Left ventricle myocardium inferior (tissue), 1 donor: ENCODE measurements at regions not wholly inside any gene's neighbourhood (a gene's known extent, or its start where the extent isn't known, plus 50 kb on each side); places are given as distances from the start of the nearest gene placed in this dataset.

Experiments used
- DNase-seq: peaks from one replicate; pipeline ENCODE4 v3.0.0-alpha.2; 2020
- H3K27ac ChIP-seq: fragments of 200-600 bp; replicated peaks from 2 replicates; pipeline ENCODE4 v1.8.0; 2021
- H3K27me3 ChIP-seq: fragments of 200-600 bp; 2 replicates; pipeline ENCODE4 v1.8.0; 2021; ENCODE audit warnings: low read depth
- H3K36me3 ChIP-seq: fragments of 200-600 bp; 2 replicates; pipeline ENCODE4 v1.8.0; 2021
- H3K4me1 ChIP-seq: fragments of 200-600 bp; 2 replicates; pipeline ENCODE4 v1.8.0; 2021
- H3K4me3 ChIP-seq: fragments of 200-600 bp; 2 replicates; pipeline ENCODE4 v1.8.0; 2021; ENCODE audit warnings: mild to moderate bottlenecking, moderate library complexity
- H3K9me3 ChIP-seq: fragments of 200-600 bp; replicated peaks from 2 replicates; pipeline ENCODE4 v1.8.0; 2021
- intact Hi-C: fragments of 100-400 bp; cut with micrococcal nuclease; formaldehyde crosslinking; loops from one replicate; pipeline ENCODE4 v1.11.0; 2022
- TF ChIP-seq, protein P1 (sequence below): fragments of 200-600 bp; IDR thresholded peaks from 2 replicates; pipeline ENCODE4 v1.8.0; 2021; ENCODE audit warnings: antibody characterized with exemption, mild to moderate bottlenecking, borderline replicate concordance
- donor health status: DM: no; HTN: yes; CAD: no; lungs with severe emphysema.

DNA sequence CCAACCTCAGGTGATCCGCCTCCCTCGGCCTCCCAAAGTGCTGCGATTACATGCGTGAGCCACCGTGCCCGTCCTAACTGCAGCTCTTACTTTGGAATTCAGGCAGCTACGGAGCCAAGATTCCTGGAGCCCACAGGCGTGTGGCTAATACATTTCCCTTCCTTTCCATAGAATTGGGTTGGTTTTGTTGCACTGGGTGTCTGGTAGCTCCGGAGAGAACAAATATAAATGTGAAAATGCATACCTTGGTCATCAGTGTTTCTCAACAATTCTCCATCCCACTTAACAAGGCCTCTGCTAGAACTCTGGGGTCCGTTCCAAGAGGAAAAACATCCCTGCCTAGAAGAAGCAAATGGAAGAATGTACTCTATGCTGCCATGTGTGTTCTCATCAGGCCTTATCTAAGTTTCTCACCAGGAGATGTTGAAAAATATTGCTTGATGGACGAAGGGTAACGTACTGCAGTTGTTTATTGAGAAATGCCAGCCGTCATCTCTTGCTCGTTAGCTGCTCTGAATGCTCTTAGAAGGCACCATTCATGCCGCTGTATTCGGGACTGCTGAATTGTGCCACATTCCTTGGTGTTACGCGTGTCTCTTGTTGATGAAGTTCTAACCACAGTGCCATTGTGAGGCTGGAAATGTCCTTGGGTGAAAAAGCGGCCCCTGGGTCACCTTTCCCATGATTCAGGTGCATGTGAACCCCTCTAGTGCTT, 50.5 kb upstream of the CD99 start:
- Histone ChIP-seq H3K36me3 (peaks cover 23% of the 10 kb centered on the region), H3K27me3 (no peaks in the 10 kb centered on the region), H3K4me3 (no peak overlapping the region), H3K4me1 (no peaks in the 10 kb centered on the region), H3K9me3 (no peaks in the 10 kb centered on the region), H3K27ac (no peak overlapping the region)
- TF ChIP-seq, protein P1, sequence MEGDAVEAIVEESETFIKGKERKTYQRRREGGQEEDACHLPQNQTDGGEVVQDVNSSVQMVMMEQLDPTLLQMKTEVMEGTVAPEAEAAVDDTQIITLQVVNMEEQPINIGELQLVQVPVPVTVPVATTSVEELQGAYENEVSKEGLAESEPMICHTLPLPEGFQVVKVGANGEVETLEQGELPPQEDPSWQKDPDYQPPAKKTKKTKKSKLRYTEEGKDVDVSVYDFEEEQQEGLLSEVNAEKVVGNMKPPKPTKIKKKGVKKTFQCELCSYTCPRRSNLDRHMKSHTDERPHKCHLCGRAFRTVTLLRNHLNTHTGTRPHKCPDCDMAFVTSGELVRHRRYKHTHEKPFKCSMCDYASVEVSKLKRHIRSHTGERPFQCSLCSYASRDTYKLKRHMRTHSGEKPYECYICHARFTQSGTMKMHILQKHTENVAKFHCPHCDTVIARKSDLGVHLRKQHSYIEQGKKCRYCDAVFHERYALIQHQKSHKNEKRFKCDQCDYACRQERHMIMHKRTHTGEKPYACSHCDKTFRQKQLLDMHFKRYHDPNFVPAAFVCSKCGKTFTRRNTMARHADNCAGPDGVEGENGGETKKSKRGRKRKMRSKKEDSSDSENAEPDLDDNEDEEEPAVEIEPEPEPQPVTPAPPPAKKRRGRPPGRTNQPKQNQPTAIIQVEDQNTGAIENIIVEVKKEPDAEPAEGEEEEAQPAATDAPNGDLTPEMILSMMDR = no peak
- intact Hi-C loops = loop anchor here (10.0 kb wide), 1 partner anchor 174 kb away; no protein-coding TSS in a partner anchor
- DNase-seq = no peak

DNA sequence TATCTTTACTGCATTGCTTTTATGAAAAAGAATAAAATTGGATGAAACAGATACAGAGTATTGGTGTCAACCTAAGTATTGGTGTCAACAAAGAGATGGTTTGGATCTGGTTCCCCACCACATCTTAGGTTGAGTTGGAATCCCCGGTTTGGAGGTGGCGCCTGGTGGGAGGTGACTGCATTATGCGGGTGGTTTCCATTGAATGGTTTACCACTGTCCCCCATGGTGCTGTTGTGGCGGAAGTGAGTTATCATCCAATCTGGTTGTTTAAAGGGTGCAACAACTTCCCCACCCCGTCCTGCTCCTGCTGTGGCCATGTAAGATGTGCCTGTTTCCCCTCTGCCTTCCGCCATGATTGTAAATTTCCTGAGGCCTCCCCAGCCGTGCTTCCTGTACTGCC, 52.8 kb upstream of the CD99 start:
- Histone ChIP-seq H3K27me3 (no peaks in the 10 kb centered on the region), H3K36me3 (peaks cover 23% of the 10 kb centered on the region), H3K27ac (no peak overlapping the region), H3K9me3 (no peaks in the 10 kb centered on the region), H3K4me1 (no peaks in the 10 kb centered on the region), H3K4me3 (no peak overlapping the region)
- intact Hi-C loops = no loop called here
- TF ChIP-seq, protein P1 = no peak
- DNase-seq = no peak

GRCh38 chrX:2635342-2635741, 55.8 kb upstream of the CD99 start:
- intact Hi-C loops = no loop called here
- no peaks in the 10 kb centered on the region for H3K27me3 ChIP-seq
- H3K9me3 ChIP-seq = peaks cover 10% of the 10 kb centered on the region
- no peak overlapping the region for H3K4me3 ChIP-seq
- TF ChIP-seq, protein P1 = no peak
- peaks cover 13% of the 10 kb centered on the region for H3K36me3 ChIP-seq
- no peak overlapping the region for H3K27ac ChIP-seq
- no peak for DNase-seq
- H3K4me1 ChIP-seq = no peaks in the 10 kb centered on the region

GRCh38 chrX:2632533-2633504, 58.3 kb upstream of the CD99 start:
- no peaks in the 10 kb centered on the region for H3K27me3 ChIP-seq
- intact Hi-C loops = no loop called here

More at GRCh38 chrX:2632533-2633504, 58.3 kb upstream of the CD99 start:
- Histone ChIP-seq H3K36me3 (peaks cover 21% of the 10 kb centered on the region), H3K9me3 (peaks cover 28% of the 10 kb centered on the region), H3K27ac (no peak overlapping the region), H3K4me3 (no peak overlapping the region), H3K4me1 (peaks cover 13% of the 10 kb centered on the region)
- TF ChIP-seq, protein P1 = no peak
- DNase-seq = no peak
